ENCODE measurements at regions not wholly inside any gene's neighbourhood (a gene's known extent, or its start where the extent isn't known, plus 50 kb on each side); places are given as distances from the start of the nearest gene placed in this dataset.

DNA sequence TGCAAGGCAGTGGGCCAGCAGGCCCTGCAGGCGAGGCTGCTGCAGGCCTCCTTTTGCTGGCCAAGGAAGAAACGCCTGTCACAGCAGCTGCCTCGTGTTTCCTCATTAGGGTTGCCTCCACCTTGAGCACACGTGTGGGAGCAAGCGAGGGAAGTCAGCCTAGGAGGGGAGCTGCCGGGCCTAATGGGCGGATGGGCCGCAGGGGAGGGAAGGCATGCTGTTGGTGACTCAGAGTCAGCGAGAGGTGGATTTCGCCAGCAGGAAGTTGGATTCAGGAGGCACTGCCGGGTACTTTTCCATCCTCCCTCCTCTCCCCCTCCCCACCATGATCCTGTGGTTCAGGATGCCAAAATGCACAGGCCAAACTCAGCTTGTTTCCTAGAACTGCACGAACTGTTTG lies 498.7 kb downstream of the METTL15 start:
- Histone ChIP-seq H3K27me3 (ENCODE audit: insufficient read depth, insufficient read length) (no peaks in the 10 kb centered on the region), H3K9ac (ENCODE audit: insufficient read length, low read depth) (no peak overlapping the region), H3K4me1 (ENCODE audit: insufficient read depth, insufficient read length) (no peaks in the 10 kb centered on the region), H3K4me3 (ENCODE audit: insufficient read length, low read depth) (no peak overlapping the region), H3K36me3 (ENCODE audit: insufficient read depth, insufficient read length, low read length) (no peaks in the 10 kb centered on the region), H3K9me3 (ENCODE audit: insufficient read depth, low read length) (no peaks in the 10 kb centered on the region)
- TF ChIP-seq YY1 (IDR thresholded peaks at IDR 0.05; ENCODE audit: insufficient read depth, insufficient read length) = no peak
- TF ChIP-seq SUZ12 (IDR thresholded peaks at IDR 0.05; ENCODE audit: extremely low read depth, insufficient read depth, insufficient read length) = no peak
- no peak for TF ChIP-seq ZNF274 (IDR thresholded peaks at IDR 0.05; ENCODE audit: low read depth, low read length)
- no peak for DNase-seq (ENCODE audit: low read depth, low spot score)

DNA sequence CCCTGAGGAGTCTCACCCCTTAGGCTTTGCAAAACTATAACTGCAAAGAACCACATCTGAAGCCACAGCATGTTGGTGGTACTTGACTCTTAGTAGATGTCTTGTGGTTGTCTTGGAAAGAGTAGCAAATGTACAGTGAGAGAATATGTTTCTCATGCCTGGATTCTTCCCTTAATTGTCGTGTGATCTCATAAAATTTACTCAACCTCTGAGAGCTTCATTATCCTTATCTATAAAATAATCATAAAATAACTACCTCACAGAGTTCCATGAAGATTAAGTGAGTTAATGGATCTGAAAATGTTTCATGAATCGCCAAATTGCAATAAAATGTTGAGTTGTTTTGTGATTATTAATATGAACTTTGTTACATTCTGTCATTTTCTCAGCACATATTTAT lies 491.5 kb downstream of the METTL15 start:
- no peaks in the 10 kb centered on the region for H3K27me3 ChIP-seq (ENCODE audit: insufficient read depth, insufficient read length)
- no peaks in the 10 kb centered on the region for H3K36me3 ChIP-seq (ENCODE audit: insufficient read depth, insufficient read length, low read length)
- no peak overlapping the region for H3K4me3 ChIP-seq (ENCODE audit: insufficient read length, low read depth)
- TF ChIP-seq SUZ12 (IDR thresholded peaks at IDR 0.05; ENCODE audit: extremely low read depth, insufficient read depth, insufficient read length) = no peak
- TF ChIP-seq YY1 (IDR thresholded peaks at IDR 0.05; ENCODE audit: insufficient read depth, insufficient read length) = no peak
- H3K9ac ChIP-seq (ENCODE audit: insufficient read length, low read depth) = no peak overlapping the region
- no peak for DNase-seq (ENCODE audit: low read depth, low spot score)
- 0 out of 2 replicates have a peak, but pooled peaks cover under 1% of the 10 kb centered on the region for H3K9me3 ChIP-seq (ENCODE audit: insufficient read depth, low read length)
- no peaks in the 10 kb centered on the region for H3K4me1 ChIP-seq (ENCODE audit: insufficient read depth, insufficient read length)

DNA sequence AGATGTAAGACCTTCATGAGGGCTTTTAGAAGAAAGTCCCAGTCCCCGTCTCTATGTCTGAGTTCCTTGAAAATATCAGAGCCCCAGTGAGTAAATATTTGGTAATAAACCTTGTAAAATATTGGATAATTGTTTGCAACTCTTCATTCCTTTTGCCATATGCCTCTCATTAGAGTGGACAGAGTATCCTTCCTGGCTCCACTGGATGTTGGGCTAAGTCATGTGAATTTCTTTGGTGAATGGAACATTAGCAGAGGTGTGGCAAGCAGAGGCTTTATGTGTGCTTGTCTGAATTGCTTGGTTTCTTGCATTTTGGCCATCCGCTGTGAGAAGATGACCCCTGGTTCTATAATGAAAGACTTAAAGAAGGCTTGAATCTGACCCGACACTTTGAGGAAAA lies 490.3 kb downstream of the METTL15 start:
- Histone ChIP-seq H3K9me3 (ENCODE audit: insufficient read depth, low read length) (peaks cover 4% of the 10 kb centered on the region; the same call in 1 of the 2 replicates), H3K9ac (ENCODE audit: insufficient read length, low read depth) (no peak overlapping the region), H3K4me3 (ENCODE audit: insufficient read length, low read depth) (no peak overlapping the region), H3K36me3 (ENCODE audit: insufficient read depth, insufficient read length, low read length) (no peaks in the 10 kb centered on the region), H3K27me3 (ENCODE audit: insufficient read depth, insufficient read length) (no peaks in the 10 kb centered on the region), H3K4me1 (ENCODE audit: insufficient read depth, insufficient read length) (no peaks in the 10 kb centered on the region)
- TF ChIP-seq SUZ12 (IDR thresholded peaks at IDR 0.05; ENCODE audit: extremely low read depth, insufficient read depth, insufficient read length) (no peak), ZNF274 (IDR thresholded peaks at IDR 0.05; ENCODE audit: low read depth, low read length) (no peak), YY1 (IDR thresholded peaks at IDR 0.05; ENCODE audit: insufficient read depth, insufficient read length) (no peak)
- DNase-seq (ENCODE audit: low read depth, low spot score) = no peak

DNA sequence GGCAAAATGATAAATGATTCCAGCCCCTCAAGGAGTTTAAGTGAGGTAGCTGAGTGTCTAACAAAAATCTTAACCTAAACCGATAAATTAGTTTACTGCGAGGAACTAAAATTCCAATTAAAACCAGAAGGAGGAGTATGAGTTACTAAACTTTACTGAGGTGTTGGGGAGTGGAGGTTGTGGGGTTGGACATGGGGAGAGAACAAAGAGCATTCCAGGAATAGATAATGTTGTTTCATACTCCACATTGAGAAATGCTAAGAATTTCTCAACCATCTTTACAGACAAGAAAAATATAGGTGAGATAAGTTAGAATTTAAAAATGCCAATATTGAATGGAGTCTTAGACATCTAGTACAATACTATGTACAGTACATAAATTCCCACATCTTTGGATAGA lies 488.6 kb downstream of the METTL15 start:
- no peaks in the 10 kb centered on the region for H3K36me3 ChIP-seq (ENCODE audit: insufficient read depth, insufficient read length, low read length)
- TF ChIP-seq ZNF274 (IDR thresholded peaks at IDR 0.05; ENCODE audit: low read depth, low read length) (no peak), SUZ12 (IDR thresholded peaks at IDR 0.05; ENCODE audit: extremely low read depth, insufficient read depth, insufficient read length) (no peak), YY1 (IDR thresholded peaks at IDR 0.05; ENCODE audit: insufficient read depth, insufficient read length) (no peak)
- H3K4me3 ChIP-seq (ENCODE audit: insufficient read length, low read depth) = no peak overlapping the region
- no peaks in the 10 kb centered on the region for H3K27me3 ChIP-seq (ENCODE audit: insufficient read depth, insufficient read length)
- H3K4me1 ChIP-seq (ENCODE audit: insufficient read depth, insufficient read length) = no peaks in the 10 kb centered on the region
- no peak for DNase-seq (ENCODE audit: low read depth, low spot score)
- no peak overlapping the region for H3K9ac ChIP-seq (ENCODE audit: insufficient read length, low read depth)
- peaks cover 4% of the 10 kb centered on the region; the same call in 1 of the 2 replicates for H3K9me3 ChIP-seq (ENCODE audit: insufficient read depth, low read length)

- peaks cover 4% of the 10 kb centered on the region; the same call in 1 of the 2 replicates for H3K9me3 ChIP-seq (ENCODE audit: insufficient read depth, low read length)
- no peaks in the 10 kb centered on the region for H3K36me3 ChIP-seq (ENCODE audit: insufficient read depth, insufficient read length, low read length)
- no peak overlapping the region for H3K9ac ChIP-seq (ENCODE audit: insufficient read length, low read depth)
- H3K4me1 ChIP-seq (ENCODE audit: insufficient read depth, insufficient read length) = no peaks in the 10 kb centered on the region
- H3K27me3 ChIP-seq (ENCODE audit: insufficient read depth, insufficient read length) = no peaks in the 10 kb centered on the region
- no peak for DNase-seq (ENCODE audit: low read depth, low spot score)
- TF ChIP-seq YY1 (IDR thresholded peaks at IDR 0.05; ENCODE audit: insufficient read depth, insufficient read length) (no peak), SUZ12 (IDR thresholded peaks at IDR 0.05; ENCODE audit: extremely low read depth, insufficient read depth, insufficient read length) (no peak), ZNF274 (IDR thresholded peaks at IDR 0.05; ENCODE audit: low read depth, low read length) (no peak)
- no peak overlapping the region for H3K4me3 ChIP-seq (ENCODE audit: insufficient read length, low read depth)
Observed at GRCh38 chr11:28592141-28592540, 484.0 kb downstream of the METTL15 start.

- Histone ChIP-seq H3K36me3 (ENCODE audit: insufficient read depth, insufficient read length, low read length) (no peaks in the 10 kb centered on the region), H3K4me3 (ENCODE audit: insufficient read length, low read depth) (no peak overlapping the region), H3K9ac (ENCODE audit: insufficient read length, low read depth) (no peak overlapping the region), H3K27me3 (ENCODE audit: insufficient read depth, insufficient read length) (no peaks in the 10 kb centered on the region), H3K4me1 (ENCODE audit: insufficient read depth, insufficient read length) (no peaks in the 10 kb centered on the region), H3K9me3 (ENCODE audit: insufficient read depth, low read length) (no peaks in the 10 kb centered on the region)
- TF ChIP-seq ZNF274 (IDR thresholded peaks at IDR 0.05; ENCODE audit: low read depth, low read length) (no peak), SUZ12 (IDR thresholded peaks at IDR 0.05; ENCODE audit: extremely low read depth, insufficient read depth, insufficient read length) (no peak), YY1 (IDR thresholded peaks at IDR 0.05; ENCODE audit: insufficient read depth, insufficient read length) (no peak)
- no peak for DNase-seq (ENCODE audit: low read depth, low spot score)
Observed at GRCh38 chr11:28584992-28585391, 476.8 kb downstream of the METTL15 start.

DNA sequence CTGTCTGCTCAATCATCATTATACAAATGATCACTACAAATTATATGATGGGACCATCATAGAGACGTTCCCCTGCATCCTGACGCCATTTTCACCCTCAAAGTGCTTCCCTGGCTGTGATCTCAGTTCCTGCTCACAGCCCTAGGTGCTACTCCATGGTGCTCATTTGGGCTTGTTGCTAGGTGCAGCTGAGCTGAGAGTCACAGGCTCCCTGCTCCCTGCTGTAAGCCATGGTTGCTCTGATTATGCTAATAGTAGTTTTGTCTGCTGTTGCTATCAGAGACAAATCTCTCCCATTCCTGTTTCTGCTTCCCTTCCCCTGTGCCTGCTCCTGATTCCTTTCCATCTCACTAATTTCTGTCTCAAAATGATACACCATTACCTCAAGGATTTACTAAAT lies 474.3 kb downstream of the METTL15 start:
- no peak for DNase-seq (ENCODE audit: low read depth, low spot score)
- H3K27me3 ChIP-seq (ENCODE audit: insufficient read depth, insufficient read length) = no peaks in the 10 kb centered on the region
- H3K9me3 ChIP-seq (ENCODE audit: insufficient read depth, low read length) = no peaks in the 10 kb centered on the region
- H3K4me1 ChIP-seq (ENCODE audit: insufficient read depth, insufficient read length) = no peaks in the 10 kb centered on the region
- no peak overlapping the region for H3K9ac ChIP-seq (ENCODE audit: insufficient read length, low read depth)
- no peaks in the 10 kb centered on the region for H3K36me3 ChIP-seq (ENCODE audit: insufficient read depth, insufficient read length, low read length)
- no peak overlapping the region for H3K4me3 ChIP-seq (ENCODE audit: insufficient read length, low read depth)
- TF ChIP-seq YY1 (IDR thresholded peaks at IDR 0.05; ENCODE audit: insufficient read depth, insufficient read length) (no peak), SUZ12 (IDR thresholded peaks at IDR 0.05; ENCODE audit: extremely low read depth, insufficient read depth, insufficient read length) (no peak), ZNF274 (IDR thresholded peaks at IDR 0.05; ENCODE audit: low read depth, low read length) (no peak)

Measured in NT2/D1 (cell line).